GM21737 (cell line): ENCODE measurements at regions not wholly inside any gene's neighbourhood (a gene's known extent, or its start where the extent isn't known, plus 50 kb on each side); places are given as distances from the start of the nearest gene placed in this dataset.
"Not testable (repeated sequence)": the region's sequence is repeated elsewhere in the genome, so short reads cannot be mapped to it uniquely, and the experiment has no call there.

ENCODE experiments used
- ATAC-seq: cut with Tn5 transposase; IDR thresholded peaks from one replicate; pipeline ENCODE4 v1.9.1; 2021; ENCODE audit warnings: mild to moderate bottlenecking, moderate library complexity; ENCODE audit not compliant: unreplicated experiment

DNA sequence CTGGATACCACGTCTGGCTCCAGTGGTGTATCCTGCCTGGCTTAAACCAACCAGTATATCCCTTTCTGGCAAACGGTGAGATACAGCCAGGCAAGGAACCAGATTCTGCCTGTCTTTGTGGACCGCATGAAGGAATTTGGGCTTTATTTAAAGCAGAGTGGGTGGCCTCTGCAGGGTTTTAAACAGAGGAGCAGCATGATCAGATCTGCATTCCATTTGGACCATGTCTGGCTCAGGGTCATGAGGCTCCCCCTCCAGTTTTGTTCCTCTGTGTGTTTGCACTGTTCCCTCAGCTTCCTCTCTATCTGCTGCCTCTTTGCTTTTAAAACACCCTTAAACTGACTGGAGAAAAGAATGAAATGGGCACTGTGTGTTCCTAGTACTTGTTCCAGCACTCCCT is 195.0 kb downstream of the GIPC2 start:
- ATAC-seq, result no peak

DNA sequence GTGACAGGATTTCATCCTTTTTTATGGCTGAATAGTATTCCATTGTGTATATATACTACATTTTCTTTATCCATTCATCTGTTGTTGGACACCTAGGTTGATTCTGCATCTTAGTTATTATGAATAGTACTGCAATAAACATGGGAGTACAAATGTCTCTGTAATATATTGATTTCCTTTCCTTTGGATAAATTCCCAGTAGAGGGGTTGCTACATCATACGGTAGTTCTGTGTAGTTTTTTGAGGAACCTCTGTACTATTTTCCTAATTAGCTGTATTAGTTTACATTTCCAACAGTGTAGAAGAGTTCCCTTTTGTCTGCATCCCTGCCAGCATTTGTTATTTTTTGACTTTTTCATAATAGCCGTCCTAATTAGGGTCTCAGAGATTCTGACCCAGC is 201.3 kb downstream of the GIPC2 start:
- no peak for ATAC-seq

DNA sequence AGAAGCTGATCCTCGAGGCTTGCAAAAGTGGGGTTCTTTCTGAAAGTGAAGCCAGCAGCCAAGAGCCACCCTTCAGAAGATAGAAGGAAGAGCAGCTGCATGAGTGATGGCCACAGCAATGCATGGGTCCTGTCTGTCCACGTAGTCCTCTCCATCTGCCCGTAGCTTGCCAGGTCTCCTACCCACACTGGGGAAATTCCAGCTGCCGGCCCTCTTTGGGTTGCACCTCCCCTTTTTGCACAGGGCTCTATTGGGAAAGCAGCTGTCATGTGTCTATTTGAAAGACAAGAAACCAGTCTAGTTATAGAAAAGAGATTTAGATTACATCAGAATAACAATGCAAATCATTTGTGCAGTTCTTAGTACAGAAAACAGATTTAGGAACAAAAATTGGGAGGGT is 204.4 kb downstream of the GIPC2 start:
- ATAC-seq, result no peak

DNA sequence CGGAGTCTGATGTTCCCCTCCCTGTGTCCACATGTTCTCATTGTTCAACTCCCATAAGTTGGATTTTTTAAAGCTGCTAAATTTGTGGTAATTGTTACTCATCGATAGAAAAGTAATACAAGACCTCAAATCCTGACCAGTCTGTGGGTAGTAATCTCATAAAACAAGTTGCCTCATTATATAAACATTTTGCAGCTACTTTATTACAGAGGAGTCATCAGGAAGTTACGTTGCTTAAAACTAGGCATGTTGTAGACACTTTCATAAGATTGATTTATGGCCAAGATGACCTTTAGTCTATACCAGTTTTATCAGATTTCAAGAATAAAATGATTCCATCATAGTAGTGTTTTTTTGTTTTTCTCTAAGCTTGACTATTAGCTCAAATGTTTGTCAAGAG is 208.8 kb downstream of the GIPC2 start:
- ATAC-seq, result no peak

DNA sequence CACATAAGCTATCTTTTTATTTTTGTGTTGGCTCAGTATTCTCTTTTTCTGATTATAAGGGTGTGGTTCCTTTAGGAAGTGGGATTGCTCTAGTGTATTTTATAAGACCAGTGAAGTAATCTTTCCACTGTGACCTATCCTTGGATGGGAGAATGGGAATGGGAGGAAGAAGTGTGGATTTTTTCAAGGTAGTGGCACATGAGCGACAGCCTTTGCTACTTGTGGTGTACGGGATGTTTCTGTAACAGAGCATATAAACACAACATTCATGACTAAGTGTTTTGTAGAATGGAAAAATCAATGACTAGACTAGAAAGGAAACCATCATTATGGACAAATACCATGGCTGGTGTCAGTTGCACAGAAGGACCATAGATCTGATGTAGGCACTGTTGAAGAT is 209.6 kb downstream of the GIPC2 start:
- ATAC-seq, result no peak

DNA sequence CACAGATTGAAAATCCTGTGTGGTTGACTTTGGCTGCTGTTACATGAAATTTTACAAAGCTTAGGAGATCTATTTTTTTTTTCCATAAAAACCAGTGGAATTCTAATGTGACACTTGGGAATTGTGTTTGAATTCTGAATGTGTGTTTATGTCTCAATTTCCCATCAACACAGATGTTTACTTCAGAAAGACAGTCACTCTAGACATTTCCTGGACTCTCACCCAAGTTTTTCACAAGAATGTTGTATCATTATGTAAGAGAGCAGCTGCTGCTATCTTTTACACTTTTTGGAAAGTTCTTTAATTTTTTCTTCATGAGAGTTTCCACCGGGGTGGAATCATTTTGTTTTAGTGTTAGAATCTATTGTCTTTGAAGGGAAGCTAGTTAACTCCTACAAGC is 210.1 kb downstream of the GIPC2 start:
- ATAC-seq, result no peak

DNA sequence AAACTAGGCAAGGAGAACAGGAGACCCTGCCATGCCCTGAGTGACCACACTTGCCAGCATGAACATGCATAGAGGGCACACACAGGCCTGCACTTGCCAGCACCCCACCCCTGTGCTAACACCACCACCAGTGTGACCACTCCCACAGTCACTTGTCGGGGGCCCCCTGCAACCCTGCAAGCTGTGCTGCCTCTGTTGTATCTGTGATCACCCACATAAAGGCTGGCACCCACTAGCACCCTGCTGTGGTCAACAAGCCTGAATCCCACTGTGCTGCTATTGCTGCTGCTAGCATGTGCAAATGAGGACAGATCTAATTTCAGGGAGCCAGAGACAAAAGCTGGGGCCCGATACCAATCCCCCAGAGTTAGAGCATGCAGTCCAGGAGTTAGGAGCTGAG is 217.7 kb downstream of the GIPC2 start:
- no peak for ATAC-seq

DNA sequence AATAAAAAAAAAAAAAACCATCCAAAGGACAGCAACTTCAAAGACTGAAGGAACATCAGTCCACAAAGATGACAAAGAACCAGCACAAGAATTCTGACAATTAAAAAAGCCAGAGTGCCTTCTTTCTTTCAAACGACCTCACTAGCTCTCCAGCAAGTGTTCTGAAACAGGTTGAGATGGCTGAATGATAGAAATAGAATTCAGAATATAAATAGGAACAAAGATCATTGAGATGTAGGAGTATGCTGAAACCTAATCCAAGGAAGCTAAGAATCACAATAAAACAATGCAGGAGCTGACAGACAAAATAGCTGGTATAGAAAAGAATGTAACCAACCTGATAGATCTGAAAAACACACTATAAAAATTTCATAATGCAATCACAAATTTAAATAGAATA is 218.2 kb downstream of the GIPC2 start:
- ATAC-seq, result no peak

DNA sequence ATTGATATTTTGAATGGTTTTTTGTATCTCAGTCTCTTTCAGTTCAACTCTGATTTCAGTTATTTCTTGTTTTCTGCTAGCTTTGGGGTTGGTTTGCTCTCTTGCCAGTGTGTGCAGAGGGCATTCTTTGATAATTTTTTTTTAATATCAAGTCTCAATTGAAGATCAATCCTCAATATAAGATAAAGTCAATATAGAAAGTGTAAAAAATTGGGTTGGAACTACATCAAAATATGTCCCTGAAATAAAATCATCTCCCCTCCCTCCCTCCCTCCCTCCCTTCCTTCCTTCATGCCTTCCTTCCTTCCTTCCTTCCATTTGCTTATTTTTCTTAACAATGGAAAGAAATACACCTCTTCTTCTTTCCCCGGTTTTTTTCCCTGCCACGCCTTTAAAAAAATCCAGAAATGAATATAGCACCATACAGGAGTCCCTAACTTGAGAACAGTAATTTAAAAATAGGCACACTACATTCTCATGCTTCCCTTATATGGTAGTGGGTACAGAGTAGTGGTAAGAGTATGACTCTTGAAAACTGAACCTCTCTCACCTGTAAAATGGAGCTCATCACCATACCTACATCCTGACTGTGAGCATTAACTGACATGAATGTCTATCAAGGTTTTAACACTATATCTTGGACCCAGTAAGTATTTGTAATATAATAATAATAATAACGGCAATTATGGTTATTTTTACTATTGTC is 221.9 kb downstream of the GIPC2 start:
- no peak for ATAC-seq

DNA sequence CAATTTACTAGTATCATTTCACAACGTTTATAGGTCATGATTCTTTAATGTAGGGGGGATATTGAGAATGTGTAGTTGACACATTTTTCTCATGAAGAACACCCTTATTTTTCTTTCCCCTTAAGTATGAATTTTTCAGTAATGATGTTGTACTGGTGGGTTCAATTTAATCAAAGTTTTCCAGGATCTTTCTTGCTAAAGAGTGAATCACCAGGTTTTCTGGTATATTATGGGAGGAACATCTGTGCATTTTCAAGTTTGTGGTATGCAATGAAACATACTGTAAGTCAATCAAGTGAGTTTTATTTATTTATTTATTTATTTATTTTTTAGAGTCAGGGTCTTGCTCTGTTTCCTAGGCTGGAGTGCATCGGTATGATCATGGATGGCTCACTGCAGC is 221.2 kb upstream of the PTGFR start:
- ATAC-seq, result no peak

DNA sequence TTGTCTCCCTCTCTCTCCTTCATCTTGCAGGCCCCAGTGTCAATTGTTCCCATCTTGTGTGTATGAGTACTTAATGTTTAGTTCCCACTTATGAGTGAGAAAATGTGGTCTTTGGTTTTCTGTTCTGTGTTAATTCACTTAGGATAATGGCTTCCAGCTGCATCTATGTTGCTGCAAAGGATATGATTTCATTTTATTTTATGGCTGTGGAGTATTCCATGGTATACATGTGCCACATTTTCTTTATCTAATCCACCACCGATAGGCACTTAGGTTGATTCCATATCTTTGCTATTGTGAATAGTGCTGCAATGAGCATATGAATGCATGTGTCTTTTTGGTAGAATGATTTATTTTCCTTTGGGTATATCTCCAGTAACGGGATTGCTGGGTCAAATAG is 219.4 kb upstream of the PTGFR start:
- ATAC-seq, result not testable (repeated sequence)

DNA sequence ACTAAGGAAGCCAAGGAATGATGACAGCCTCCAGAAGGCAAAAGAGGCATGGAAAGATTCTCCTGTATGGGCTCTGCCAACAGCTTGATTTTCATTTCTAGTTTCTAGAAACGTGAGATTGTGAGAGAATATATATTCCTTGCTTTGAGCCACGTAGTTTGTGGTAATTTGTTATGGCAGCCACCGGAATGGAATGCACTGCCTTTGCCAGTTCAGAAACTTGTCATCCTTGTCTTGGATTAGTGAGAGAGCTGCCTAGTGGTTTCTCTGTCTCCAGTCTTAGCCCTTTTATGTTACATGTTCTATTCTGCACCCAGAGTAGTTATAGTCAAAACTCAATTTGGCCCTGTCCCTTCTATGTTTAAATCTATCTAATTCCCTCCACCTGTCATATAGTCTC is 216.0 kb upstream of the PTGFR start:
- ATAC-seq, result no peak

DNA sequence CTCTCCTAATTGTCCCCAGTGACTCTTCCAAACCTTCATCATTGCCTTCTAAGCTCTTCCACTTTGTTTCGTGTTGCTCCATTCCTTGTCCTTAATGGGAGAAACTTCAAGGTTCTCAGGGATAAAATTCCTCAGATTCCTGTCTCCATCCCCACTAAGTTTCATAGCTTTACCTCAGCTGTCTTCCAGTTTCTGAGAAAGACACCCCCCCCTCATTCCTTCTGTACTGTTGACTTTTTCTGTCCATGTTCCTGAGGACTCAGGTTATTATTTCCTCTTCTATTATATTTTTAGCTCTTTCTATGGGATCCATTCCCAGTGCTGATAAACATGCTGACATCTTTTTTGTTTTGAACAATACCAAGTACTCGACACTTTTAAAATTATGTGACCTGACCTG is 215.3 kb upstream of the PTGFR start:
- no peak for ATAC-seq

DNA sequence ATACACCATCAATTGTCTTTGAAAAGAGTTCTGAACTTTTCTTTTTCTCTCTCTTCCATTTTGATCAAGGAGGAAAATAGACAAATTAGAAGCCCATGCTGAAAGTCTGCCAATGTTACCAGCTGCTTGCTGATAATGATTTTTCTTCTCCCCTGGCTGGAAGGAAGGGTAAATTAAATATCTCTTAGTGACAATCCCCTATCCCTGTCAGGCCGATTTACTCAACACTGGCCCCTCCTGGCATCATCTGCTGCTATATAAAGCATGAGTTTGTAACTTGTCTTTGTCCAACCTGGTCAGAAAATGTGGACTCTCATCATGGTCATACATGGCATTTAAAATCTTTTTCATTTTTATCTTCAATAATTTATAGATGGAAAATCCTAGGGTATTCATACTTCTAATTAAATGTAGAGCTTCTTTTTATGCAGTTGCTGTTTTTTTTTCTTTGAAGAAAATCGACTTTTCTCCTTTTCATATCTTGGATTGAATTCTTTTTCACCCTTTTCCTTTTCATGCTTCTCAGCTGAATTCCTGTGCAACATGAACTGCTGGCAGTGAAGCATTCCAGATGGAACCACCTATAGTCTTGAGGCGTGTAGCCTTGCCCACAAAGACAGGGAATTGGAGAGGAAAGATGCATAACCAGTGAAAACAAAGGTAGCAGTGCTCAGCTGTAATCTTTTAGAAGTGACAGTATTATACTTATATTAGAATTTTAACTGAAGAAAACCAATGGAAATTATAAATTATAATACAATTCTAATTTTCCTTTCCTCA is 214.7 kb upstream of the PTGFR start:
- ATAC-seq, result no peak

DNA sequence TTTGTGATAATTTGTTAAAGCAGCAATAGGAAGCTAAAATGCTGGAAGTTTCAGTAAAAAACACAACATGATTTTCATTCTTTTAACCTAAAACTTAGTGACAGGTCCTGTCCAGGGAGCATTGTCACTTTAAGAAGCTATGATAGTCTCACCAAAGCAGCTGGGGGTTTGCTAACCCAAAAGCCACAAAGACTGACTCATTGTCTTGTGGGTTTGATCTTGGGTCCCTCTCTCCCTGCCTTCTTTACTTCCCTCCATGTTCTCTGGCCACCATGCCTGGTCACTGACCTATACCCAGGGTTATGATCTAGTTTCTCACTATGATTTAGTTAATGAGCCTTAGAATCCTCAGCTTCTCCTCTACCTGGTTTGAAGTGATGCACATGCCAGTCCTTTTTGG is 213.5 kb upstream of the PTGFR start:
- ATAC-seq, result no peak

DNA sequence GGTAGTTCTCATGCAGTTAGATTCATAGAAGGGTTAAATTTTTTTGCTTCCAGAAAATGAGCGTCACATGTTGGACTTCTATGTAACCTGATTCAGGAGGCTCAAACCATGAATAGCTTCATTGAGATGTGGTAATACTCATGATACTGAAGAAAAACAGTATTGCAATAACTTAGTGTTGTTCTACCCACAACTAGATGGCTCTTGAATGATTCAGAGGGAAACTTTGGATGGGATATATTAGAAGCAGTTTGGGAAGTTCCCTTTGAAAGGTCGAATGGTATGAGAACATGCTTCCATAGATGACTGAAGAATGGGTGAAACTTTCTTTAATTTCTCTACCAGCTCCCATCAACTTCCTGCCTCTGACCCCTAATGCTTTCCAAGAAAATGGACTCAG is 211.7 kb upstream of the PTGFR start:
- no peak for ATAC-seq

DNA sequence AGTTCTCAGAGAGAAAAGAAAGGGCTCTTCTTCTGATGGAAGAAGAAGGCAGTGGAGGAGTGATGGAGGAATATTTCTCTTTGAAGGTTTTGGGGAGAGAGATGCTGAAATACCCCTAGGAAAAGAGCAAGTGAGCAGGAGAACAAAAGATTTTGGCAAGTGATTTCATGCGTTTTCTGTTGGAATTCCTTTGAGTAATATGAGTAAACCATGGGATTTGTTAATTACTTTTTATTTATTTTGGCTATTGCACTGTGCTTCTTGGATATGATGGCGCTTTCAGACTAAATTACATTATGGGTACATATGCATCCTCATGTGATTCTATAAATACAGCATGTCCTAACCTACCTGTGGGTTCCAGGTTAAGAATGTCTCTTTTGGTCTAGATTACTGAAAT is 210.1 kb upstream of the PTGFR start:
- no peak for ATAC-seq

DNA sequence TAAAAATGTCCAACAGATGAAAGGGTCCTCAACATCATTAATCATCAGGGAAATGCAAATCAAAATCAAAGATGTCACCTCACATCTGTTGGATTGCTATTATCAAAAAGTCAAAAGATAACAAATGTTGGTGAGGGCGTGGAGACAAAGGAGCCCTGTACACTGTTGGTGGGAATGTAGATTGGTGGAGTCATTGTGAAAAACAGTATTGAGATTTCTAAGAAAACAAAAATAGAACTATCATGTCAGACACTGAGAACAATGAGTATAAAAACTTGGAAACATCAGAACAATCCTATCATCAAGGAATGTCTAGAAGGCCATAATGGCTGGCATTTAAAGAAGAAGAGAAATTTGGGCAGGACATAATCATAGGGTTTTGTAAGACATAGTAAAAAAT is 209.2 kb upstream of the PTGFR start:
- no peak for ATAC-seq

DNA sequence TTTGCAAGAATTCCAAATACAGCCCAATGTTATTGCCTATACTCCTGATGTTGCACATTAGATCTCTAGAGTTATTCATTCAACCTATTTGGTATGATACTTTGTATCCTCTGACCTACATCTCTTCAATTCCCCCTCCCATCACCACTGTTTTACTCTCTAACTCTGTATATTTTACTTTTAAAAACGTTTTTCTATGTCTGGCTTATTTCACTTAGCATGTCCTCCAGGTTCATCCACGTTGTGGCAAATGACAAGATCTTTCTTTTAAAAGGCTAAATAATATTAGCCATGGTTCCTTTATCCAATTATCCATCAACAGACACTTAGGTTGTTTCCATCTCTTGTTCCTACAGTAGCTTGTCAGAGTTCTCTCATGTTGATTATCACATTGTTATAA is 207.1 kb upstream of the PTGFR start:
- ATAC-seq, result no peak

DNA sequence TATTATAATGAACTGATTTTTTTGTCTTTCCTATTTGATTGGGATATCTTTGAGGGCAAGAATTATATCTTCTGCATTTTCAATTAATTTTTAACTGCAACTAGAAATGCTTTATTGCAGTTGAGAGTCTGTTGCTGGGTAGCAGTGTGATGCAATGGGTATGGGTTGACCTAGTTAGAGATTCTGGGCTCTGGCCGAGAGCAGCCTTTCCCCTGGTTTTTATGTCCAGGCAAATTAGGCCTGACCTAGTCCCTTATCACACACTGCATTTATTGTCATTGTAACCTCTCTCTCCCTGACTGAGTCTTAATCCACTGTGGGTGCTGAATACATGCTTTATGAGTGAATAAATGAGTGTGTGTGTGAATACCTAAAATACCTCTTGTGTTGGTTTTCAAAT is 206.4 kb upstream of the PTGFR start:
- no peak for ATAC-seq

DNA sequence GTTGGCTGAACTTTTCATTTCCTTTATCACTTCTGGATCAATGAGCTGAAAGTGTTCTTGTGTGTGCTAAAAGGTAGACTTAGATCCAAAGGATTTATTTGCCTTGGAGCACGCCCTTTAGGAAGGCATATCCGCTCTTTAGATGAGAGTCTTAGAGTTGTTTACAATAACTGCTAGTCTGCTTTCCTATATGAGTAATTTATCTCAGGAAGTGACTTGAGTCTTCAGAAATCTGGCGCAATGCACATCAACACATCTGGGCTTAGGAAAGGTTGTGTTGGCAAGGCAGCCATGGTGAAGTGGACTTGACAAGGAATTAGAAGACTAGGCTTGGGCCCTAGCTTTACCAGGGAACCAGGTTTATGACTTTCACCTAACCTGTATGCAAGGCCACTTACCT is 204.1 kb upstream of the PTGFR start:
- ATAC-seq, result no peak

DNA sequence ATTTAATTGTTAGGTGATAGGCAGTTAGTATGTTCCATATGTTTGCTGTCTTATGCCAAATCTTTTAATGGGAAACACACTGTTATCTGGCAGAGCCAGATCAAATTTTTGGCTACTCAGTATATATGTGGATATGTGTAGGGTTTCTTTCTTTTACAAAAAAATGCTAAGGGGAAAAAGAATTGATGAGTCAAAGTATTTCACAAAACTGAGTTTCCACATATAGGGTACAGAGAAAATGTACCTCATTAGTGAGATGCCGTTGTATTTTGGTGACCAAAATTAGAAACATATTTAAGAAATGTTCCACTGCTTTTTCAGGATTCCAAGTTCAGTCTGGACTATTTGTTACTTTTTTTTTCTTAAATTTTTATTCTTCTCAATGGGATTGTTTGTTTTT is 201.2 kb upstream of the PTGFR start:
- ATAC-seq, result no peak

DNA sequence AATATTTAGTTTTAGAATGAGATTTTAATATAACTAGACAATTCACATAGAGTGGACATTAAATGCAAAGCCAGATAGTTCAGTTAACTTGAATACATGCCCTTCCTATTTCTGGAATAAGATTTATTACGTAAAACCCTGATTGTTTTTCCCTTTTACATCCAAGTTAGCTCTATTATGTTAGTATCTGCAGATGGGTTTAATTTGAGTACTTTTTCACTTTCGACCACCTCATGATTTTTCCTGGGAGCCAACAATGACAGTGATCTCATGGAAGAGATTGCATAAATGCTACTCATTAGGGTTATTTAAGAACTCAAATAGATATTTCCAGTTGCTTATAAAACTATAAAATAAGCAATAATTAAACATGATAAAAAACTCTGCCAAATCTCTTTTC is 199.4 kb upstream of the PTGFR start:
- ATAC-seq, result no peak
